ENCODE measurements at regions not wholly inside any gene's neighbourhood (a gene's known extent, or its start where the extent isn't known, plus 50 kb on each side); places are given as distances from the start of the nearest gene placed in this dataset.

DNA sequence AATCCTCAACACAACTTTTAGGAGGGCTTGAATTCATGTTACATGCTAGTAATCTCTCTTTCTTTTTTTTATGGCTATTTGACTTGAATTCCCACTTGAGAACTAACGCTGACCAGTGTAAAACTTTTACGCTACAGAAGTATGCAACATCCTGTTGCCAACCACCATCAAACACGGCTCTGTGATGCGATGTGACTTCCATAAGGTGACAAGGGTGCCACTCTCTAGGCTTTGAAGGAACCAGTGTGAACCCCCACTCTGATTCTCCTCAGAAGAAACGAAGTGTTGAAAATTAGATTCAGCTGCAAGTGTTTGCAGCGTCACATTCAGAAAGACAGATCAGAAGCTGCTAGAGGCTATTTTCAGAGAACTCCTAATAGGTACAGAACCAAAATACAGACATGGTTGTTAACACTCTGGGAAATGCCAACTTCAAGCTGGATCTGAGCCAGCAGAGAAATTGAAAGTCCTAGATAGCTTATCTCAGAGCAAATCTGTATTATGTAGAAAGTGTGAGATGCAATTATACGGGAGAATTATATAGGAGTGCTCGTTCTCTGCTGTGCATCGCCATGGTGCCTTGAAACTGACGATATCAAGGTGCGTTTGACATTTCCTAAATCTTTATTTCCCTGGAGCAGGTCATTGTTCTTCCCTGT, 271.2 kb downstream of the LPIN1 start:
- TF ChIP-seq, protein P1, sequence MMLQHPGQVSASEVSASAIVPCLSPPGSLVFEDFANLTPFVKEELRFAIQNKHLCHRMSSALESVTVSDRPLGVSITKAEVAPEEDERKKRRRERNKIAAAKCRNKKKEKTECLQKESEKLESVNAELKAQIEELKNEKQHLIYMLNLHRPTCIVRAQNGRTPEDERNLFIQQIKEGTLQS (IDR thresholded peaks at IDR 0.05), result no peak
- TF ChIP-seq POLR2AphosphoS5 (IDR thresholded peaks at IDR 0.05; ENCODE audit: low read depth, low read length) (no peak), EZH2 (IDR thresholded peaks at IDR 0.05) (no peak), RAD21 (IDR thresholded peaks at IDR 0.05; ENCODE audit: low read depth) (no peak), YY1 (IDR thresholded peaks at IDR 0.05; ENCODE audit: extremely low read depth, insufficient replicate concordance, low read depth, low read length) (no peak), SIN3A (IDR thresholded peaks at IDR 0.05; ENCODE audit: low read depth) (no peak)
- TF ChIP-seq, protein P2, sequence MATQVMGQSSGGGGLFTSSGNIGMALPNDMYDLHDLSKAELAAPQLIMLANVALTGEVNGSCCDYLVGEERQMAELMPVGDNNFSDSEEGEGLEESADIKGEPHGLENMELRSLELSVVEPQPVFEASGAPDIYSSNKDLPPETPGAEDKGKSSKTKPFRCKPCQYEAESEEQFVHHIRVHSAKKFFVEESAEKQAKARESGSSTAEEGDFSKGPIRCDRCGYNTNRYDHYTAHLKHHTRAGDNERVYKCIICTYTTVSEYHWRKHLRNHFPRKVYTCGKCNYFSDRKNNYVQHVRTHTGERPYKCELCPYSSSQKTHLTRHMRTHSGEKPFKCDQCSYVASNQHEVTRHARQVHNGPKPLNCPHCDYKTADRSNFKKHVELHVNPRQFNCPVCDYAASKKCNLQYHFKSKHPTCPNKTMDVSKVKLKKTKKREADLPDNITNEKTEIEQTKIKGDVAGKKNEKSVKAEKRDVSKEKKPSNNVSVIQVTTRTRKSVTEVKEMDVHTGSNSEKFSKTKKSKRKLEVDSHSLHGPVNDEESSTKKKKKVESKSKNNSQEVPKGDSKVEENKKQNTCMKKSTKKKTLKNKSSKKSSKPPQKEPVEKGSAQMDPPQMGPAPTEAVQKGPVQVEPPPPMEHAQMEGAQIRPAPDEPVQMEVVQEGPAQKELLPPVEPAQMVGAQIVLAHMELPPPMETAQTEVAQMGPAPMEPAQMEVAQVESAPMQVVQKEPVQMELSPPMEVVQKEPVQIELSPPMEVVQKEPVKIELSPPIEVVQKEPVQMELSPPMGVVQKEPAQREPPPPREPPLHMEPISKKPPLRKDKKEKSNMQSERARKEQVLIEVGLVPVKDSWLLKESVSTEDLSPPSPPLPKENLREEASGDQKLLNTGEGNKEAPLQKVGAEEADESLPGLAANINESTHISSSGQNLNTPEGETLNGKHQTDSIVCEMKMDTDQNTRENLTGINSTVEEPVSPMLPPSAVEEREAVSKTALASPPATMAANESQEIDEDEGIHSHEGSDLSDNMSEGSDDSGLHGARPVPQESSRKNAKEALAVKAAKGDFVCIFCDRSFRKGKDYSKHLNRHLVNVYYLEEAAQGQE (IDR thresholded peaks at IDR 0.05; ENCODE audit: low read depth), result no peak
